GM18907 (cell line): ENCODE measurements at regions not wholly inside any gene's neighbourhood (a gene's known extent, or its start where the extent isn't known, plus 50 kb on each side); places are given as distances from the start of the nearest gene placed in this dataset.

Experiments
- ATAC-seq: cut with Tn5 transposase; IDR thresholded peaks from one replicate; pipeline ENCODE4 v1.9.1; 2021; ENCODE audit warnings: mild to moderate bottlenecking, moderate library complexity; ENCODE audit not compliant: unreplicated experiment

DNA sequence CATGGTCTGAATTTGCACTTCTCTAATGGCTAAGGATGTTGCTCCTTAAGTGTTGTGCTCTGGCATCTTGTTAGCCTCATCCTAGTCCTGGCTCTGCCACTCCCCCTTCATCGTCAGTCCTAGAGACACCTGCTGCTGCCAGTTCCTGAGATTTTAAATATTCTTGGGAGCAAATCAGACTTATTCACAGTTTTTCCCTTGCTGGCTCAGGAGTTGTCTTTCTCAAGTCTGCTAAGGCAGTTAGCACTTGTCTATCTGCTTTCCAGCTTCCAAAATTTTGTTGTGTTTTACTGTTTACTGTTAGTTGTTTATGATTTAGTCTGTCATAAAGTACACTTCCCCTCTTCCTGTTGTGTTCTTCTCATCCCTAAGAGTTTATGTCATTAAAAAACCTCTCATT is 201.0 kb downstream of the KIF26A start:
- ATAC-seq = no peak

GRCh38 chr14:104339829-104340228 is 201.4 kb downstream of the KIF26A start:
- ATAC-seq = no peak

GRCh38 chr14:104341532-104342434 is 203.4 kb downstream of the KIF26A start:
- no peak for ATAC-seq

DNA sequence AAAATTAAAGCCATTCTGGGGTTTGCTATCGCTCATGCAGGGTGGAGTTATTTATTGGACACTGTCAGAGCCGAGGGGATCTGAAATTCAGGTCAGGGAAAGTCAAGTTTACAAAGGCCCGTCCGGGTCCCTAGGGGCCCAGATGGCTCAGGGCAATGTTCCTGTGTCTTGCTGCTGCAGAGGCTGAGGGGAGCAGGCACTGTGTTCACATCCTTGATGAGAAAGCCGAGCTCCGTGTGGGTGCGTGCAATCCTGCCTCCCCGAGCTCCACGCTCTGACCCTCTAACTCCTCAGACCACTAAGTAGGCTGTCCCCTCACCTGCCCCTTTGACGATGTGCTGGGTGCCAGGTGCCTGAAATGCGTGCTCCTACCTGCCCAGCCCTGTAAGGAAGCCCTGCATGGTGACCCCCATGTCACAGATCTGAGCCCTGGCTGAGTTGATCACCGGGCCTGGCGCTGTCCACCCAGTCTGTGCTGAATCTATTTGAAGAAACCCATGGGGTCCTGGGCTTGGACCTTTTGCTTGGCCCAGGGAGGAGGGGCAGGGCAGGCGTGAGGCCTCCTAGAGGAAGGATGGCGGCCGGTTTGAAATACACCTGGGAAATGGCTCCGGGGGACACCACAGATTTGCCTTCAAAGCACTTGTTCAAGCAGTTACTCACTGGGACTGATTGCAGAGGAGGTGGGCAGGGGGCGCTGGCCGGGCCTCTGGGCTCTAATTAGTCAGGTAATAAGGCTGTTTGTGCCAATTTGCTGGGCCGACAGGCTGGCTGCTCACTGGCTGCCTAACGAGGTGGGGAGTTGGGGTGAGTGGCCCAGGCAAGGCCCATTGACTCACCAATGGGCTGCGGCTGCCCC is 204.3 kb downstream of the KIF26A start:
- ATAC-seq = no peak

- ATAC-seq = no peak
These were observed 204.9 kb downstream of the KIF26A start for GRCh38 chr14:104343294-104343625.

- ATAC-seq = no peak
These were observed 205.6 kb downstream of the KIF26A start for GRCh38 chr14:104343690-104344640.

DNA sequence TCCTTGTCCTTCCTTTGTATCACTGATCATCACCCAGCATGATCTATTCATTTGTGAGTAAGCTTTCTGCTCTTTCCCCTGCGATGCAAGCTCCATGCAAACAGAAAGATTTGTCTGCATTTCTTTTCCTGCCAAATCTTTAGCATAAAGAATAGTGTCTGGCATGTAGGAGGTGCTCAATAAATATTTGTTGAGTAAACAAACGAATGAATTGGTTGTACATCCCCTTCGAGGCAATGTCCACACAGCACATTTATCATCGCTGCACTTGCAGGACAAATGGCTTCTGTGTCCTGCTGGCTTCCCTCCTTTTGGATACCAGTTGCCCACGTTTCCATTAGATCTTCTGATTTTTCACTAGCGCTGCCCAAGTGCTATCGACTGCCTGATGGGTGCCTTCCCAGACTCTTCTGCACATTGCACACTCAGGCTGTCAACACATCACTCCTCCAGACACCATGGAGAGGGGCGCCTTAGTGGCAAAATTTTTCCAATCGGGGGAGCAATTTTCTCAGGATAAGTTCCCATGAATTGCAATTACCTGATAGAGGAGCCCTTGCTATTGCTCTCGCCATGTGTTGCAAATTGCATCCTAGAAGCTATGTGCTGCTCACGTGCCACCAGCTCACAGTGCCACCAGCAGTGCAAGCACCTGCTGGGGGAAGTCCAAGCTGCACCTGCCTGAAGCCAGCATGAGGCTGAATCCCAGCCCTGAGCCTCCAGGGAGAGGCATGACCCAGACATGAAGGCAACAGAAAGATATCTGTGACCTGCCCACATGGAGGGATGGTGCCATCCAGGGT is 206.6 kb downstream of the KIF26A start:
- ATAC-seq = no peak

DNA sequence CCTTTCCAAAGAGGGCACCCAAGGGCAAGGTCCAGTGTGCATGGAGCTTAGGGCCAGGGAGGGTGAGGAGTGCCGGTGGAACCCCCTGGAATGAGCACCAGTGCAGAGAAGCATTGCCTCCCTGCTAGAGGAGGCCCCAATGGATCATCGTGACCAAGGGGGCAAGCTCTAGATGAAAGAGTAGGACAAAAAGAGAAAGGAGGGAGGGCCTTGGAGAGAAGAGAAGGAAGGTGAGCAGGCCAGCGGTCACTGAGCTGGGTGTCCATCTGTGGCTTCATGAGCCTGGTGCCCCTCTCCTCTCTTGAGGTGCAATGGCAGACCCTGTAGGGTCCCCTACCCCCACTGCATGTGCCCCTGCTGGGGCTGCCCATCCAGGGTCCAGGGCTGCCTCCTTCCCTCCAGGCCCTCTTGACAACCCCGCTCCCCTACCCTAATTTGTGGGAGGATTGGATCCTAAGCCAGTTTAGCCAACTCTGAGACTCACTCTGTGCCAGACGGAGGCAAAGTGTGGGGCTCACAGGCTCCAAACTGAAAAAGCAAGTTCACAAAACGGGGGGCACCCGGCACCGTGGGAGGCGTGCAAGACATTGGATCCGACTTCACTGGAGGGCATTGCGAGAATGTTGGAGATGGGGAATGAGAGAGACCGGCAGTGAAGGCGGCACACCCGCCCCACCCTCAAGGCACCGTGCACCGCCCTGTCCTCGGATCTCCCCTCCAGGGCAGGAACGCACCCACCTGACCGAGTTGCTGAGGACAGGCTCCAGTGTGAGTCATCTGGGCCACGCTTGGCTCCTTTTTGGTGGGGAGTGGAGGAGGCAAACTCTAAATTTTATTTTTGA is 207.5 kb downstream of the KIF26A start:
- no peak for ATAC-seq

GRCh38 chr14:104346608-104347007 is 208.2 kb downstream of the KIF26A start:
- ATAC-seq = no peak

GRCh38 chr14:104348741-104349140 is 210.4 kb downstream of the KIF26A start:
- no peak for ATAC-seq

- no peak for ATAC-seq
These were observed 211.6 kb downstream of the KIF26A start for GRCh38 chr14:104349950-104350349.

DNA sequence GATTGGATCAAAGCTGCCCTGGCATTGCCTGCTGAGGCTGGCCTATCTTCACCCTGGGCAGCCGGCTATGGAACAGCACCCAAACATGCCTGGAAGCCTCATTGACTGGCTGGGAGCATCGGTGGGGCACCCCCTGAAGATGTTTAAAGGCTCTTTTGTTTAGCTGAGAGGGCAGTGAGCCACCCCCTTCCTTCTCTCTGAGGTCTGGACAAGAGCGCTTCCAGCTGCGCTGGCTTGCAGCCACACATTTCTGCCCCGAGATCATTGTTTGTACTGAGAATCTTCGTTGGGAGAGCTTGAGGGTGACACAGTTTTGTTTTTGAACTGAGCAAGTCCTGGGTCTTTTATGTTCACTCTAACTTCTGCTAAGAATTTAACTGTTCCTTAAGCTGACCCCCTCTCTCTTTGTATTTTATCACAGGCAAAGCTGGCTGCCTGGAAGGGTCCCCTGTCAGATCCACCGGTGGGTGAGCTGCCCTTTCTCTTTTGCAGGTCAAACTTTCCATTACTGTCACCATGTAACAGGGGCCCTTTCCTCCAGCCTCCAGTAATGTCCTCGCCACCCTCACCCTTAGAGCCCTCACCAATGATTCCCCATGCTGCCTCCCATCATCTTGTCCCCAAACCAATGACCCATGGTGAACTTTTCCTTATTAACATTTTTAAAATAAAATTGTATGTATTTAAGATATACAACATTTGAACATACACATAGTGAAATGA is 212.2 kb downstream of the KIF26A start:
- no peak for ATAC-seq

DNA sequence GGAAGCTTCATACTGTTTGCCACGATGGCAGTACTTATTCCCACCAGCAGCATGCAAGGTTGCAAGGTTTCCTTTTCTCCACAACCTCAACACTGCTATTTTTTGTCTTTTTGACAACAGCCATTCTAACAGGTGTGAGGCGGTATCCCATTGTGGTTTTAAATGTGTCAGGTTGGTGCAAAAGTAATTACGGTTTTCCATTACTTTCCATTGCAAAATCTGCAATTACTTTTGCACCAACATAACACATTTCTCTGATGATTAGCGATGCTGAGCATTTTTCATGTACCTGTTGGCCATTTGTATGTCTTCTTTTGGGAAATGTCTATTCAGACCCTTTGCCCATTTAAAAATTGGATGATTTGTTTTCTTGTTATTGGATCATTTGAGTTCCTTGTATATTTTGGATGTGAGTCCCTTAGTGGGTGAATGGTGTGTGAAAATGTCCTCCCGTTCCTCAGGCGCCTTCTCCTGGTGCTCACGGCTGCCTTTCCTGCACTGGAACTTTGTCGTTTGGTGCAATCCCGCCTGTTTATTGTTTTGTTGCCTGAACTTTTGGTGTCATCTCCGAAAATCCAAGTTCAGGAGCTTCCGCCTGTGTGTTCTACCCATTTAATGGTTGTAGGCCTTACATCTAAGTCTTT is 213.6 kb downstream of the KIF26A start:
- no peak for ATAC-seq

GRCh38 chr14:104352493-104353220 is 214.3 kb downstream of the KIF26A start:
- ATAC-seq = no peak

- ATAC-seq = no peak
These were observed 215.0 kb downstream of the KIF26A start for GRCh38 chr14:104353221-104353920.

GRCh38 chr14:104353921-104354701 is 215.7 kb downstream of the KIF26A start:
- no peak for ATAC-seq
